Small intestine (tissue), 7 donors: ENCODE measurements at regions not wholly inside any gene's neighbourhood (a gene's known extent, or its start where the extent isn't known, plus 50 kb on each side); places are given as distances from the start of the nearest gene placed in this dataset.
A peak's percentile ranks its signal among the peaks of the same experiment; 100 is the strongest.

Source experiments
- DNase-seq, 2 donors: peaks; one replicate each; pipeline versions ENCODE4 v3.0.0 to v3.0.0-alpha.2; 2013
- FAIRE-seq: peaks from 2 replicates; lab custom pipeline; 2012; peaks lifted over from hg19 to GRCh38; lab: Jason Lieb, UNC
- H3K27ac ChIP-seq, 3 donors: one replicate each; pipeline ENCODE4 v1.5.1; 2013; ENCODE audit warnings: low read length in 2 of 3, mild to moderate bottlenecking in 2 of 3, control low read depth in 1 of 3, inconsistent platforms in 1 of 3, low read depth in 1 of 3, moderate library complexity in 1 of 3
- H3K27me3 ChIP-seq, 3 donors: one replicate each; pipeline ENCODE4 v1.6.1; 2013; ENCODE audit warnings: low read length in 3 of 3, inconsistent platforms in 1 of 3; ENCODE audit not compliant: control insufficient read depth in 3 of 3, insufficient read depth in 3 of 3
- H3K36me3 ChIP-seq, 3 donors: one replicate each; pipeline ENCODE4 v1.6.1; 2013; ENCODE audit warnings: low read length in 3 of 3, inconsistent platforms in 1 of 3, low read depth in 1 of 3, mild to moderate bottlenecking in 1 of 3, moderate library complexity in 1 of 3; ENCODE audit not compliant: control insufficient read depth in 3 of 3, insufficient read depth in 2 of 3
- H3K4me1 ChIP-seq, 3 donors: one replicate each; pipeline ENCODE4 v1.6.1; 2013; ENCODE audit warnings: low read length in 2 of 3, inconsistent platforms in 1 of 3, low read depth in 1 of 3, mild to moderate bottlenecking in 1 of 3, moderate library complexity in 1 of 3; ENCODE audit not compliant: control insufficient read depth in 3 of 3, insufficient read depth in 2 of 3
- H3K4me3 ChIP-seq, 3 donors: one replicate each; pipeline ENCODE4 v1.5.1; 2013; ENCODE audit warnings: low read length in 3 of 3, control low read depth in 1 of 3, inconsistent platforms in 1 of 3, low read depth in 1 of 3, mild to moderate bottlenecking in 1 of 3, moderate library complexity in 1 of 3
- H3K9me3 ChIP-seq, 2 donors: one replicate each; pipeline ENCODE4 v1.6.1; 2013; ENCODE audit warnings: low read depth in 1 of 2, low read length in 1 of 2; ENCODE audit not compliant: control insufficient read depth in 2 of 2, insufficient read depth in 1 of 2
- WGBS, 3 donors: extraction: QIAGEN DNeasy Blood & Tissue Kit; methylation state at CpG; one replicate each; pipeline ENCODE4 v1.1.7; 2013; 5-methylcytosine and 5-hydroxymethylcytosine counted together
- donor health status: healthy with polysubstance abuse.
- donor health status: control.
- donor health status: control.
- donor health status: Bipolar disorder and iron deficiency.
- donor health status: healthy.

DNA sequence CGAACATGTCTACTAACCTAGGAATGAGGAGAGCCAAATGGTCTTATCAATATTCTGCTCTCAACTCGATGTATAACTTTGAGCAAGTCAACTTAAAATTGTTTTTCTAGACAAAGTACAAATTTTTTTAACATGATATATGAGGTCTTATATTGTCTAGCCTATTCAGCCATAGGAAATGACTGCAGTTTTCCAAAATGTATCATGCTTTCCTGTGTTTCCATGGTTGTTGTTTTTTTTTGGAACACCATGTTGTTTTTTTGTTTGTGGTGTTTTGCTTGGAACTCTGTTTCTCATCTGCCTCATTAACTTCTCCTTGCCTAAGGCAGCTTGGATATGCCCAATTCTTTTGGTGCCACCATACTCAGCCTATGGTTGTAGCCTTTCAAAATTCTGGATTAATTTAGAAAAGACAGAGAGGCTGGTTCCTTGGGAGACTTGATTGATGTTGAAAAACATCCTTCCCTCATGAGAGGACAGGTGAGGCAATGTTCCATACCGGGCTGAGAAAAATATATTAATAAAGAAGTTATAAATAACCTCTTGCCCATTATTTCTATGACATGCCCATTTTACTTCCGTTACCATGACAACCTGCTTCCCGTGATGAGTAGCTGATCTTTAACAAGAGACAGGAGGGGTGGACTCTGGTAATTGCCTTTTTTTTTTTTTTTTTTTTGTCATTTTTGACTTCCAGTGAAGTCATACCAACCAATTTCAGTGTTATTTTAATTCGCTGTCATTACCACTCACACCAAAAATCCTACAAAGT is 687.9 kb upstream of the GRM7 start:
- Histone ChIP-seq H3K9me3 (no peaks in the 10 kb centered on the region), H3K4me3 (no peak overlapping the region), H3K36me3 (no peaks in the 10 kb centered on the region), H3K4me1 (no peaks in the 10 kb centered on the region), H3K27ac (no peak overlapping the region), H3K27me3 (no peaks in the 10 kb centered on the region)
- WGBS, 3 donors = 68 to 79% (median 75%) methylated on average over 6 of the region's 6 CpGs
- DNase-seq (no peak), FAIRE-seq (no peak)

DNA sequence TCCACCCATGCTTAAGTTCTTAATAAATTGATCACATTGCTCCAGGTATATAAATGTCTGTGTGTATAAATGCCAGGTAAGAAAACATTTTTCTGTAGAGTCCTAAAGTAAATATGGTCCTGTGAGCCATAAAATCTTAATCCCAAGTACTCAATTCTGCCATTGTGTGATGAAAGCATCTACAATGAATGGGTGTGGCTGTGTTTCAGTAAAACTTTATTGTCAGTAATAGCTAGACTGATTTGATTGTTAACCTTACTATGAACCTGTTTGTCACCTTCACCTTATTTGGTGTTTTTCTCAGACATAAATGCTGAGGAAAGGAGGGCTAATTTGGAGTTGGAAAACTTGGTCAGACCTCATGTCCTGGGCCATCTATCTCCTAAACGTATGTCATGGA is 683.5 kb upstream of the GRM7 start:
- FAIRE-seq = no peak
- no peaks in the 10 kb centered on the region for H3K36me3 ChIP-seq
- no peaks in the 10 kb centered on the region for H3K4me1 ChIP-seq
- H3K27me3 ChIP-seq = no peaks in the 10 kb centered on the region
- H3K27ac ChIP-seq = no peak overlapping the region
- no peak overlapping the region for H3K4me3 ChIP-seq
- no peaks in the 10 kb centered on the region for H3K9me3 ChIP-seq
- 62 to 81% (median 78%) methylated on average over 1 of the region's 1 CpG for WGBS, 3 donors
- DNase-seq = no peak

DNA sequence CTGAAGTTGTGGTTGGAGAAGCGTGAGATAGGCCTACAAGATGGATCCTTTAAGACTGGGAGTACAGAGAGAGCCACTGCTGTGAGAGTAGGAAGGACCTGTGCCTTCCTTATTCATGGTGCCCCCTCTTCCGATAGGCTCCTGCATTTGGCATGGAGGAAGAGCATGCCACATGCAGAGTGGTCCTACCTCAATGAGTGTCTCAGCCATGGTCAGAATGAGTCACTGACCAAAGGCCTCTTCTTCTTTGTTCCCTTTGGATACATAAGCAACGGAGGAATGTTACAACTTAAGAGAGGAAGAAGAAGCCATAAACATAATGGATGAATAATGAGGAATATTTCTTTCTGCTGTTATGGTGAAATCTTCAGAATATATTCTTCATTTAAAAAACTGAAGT is 681.2 kb upstream of the GRM7 start:
- H3K4me1 ChIP-seq = no peaks in the 10 kb centered on the region
- no peaks in the 10 kb centered on the region for H3K36me3 ChIP-seq
- H3K4me3 ChIP-seq = no peak overlapping the region
- H3K27ac ChIP-seq = no peak overlapping the region
- DNase-seq (no peak), FAIRE-seq (no peak)
- no peaks in the 10 kb centered on the region for H3K9me3 ChIP-seq
- 81 to 82% (median 81%) methylated on average over 3 of the region's 3 CpGs for WGBS, 3 donors
- H3K27me3 ChIP-seq = no peaks in the 10 kb centered on the region

DNA sequence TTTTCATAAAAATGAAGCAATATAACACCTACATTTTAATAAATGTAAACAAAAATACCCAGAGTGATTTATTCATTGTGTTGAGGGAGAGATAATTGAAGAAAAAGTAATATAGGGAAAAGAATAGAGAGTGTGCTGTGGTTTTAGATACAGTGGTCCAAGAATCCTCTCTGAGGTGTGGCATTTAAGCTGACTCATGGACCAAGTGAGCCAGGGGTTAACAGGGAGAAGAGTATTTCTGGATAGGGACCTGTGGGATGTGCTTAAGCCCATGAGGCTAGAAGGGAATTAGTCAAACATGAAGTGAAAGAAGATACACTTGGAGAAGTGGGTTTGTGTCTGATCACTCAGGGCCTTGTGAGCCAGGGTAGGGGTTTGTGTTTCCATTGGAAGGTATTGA is 680.7 kb upstream of the GRM7 start:
- Histone ChIP-seq H3K4me3 (no peak overlapping the region), H3K4me1 (no peaks in the 10 kb centered on the region), H3K9me3 (no peaks in the 10 kb centered on the region), H3K27me3 (no peaks in the 10 kb centered on the region), H3K27ac (no peak overlapping the region), H3K36me3 (no peaks in the 10 kb centered on the region)
- no peak for DNase-seq
- no peak for FAIRE-seq

- no peaks in the 10 kb centered on the region for H3K27me3 ChIP-seq
- H3K36me3 ChIP-seq = no peaks in the 10 kb centered on the region
- DNase-seq (no peak), FAIRE-seq (no peak)
- 60 to 73% (median 62%) methylated on average over 5 of the region's 5 CpGs for WGBS, 3 donors
- no peak overlapping the region for H3K27ac ChIP-seq
- H3K9me3 ChIP-seq = no peaks in the 10 kb centered on the region
- no peaks in the 10 kb centered on the region for H3K4me1 ChIP-seq
- no peak overlapping the region for H3K4me3 ChIP-seq
Measured at GRCh38 chr3:6182476-6182875, 678.4 kb upstream of the GRM7 start.

- Histone ChIP-seq H3K27ac (no peak overlapping the region), H3K4me1 (no peaks in the 10 kb centered on the region), H3K9me3 (no peaks in the 10 kb centered on the region), H3K36me3 (no peaks in the 10 kb centered on the region), H3K4me3 (no peak overlapping the region), H3K27me3 (no peaks in the 10 kb centered on the region)
- WGBS, 3 donors = 46 to 68% (median 55%) methylated on average over 2 of the region's 2 CpGs
- FAIRE-seq (no peak), DNase-seq (no peak)
Measured at GRCh38 chr3:6182909-6183308, 678.0 kb upstream of the GRM7 start.

- no peak for FAIRE-seq
- Histone ChIP-seq H3K4me3 (no peak overlapping the region), H3K4me1 (no peaks in the 10 kb centered on the region), H3K27me3 (no peaks in the 10 kb centered on the region), H3K36me3 (no peaks in the 10 kb centered on the region), H3K27ac (no peak overlapping the region), H3K9me3 (no peaks in the 10 kb centered on the region)
- DNase-seq = no peak
- 88 to 96% (median 91%) methylated on average over 1 of the region's 1 CpG for WGBS, 3 donors
Measured at GRCh38 chr3:6189384-6189783, 671.5 kb upstream of the GRM7 start.

- no peak overlapping the region for H3K4me3 ChIP-seq
- H3K27me3 ChIP-seq = no peaks in the 10 kb centered on the region
- no peaks in the 10 kb centered on the region for H3K36me3 ChIP-seq
- FAIRE-seq (no peak), DNase-seq (peak in 1 of 2 donors; percentile 3)
- H3K4me1 ChIP-seq = no peaks in the 10 kb centered on the region
- 5 to 47% (median 22%) methylated on average over 1 of the region's 1 CpG for WGBS, 3 donors
- peaks cover 0 to 2% of the 10 kb centered on the region in 2 donors for H3K9me3 ChIP-seq
- no peak overlapping the region for H3K27ac ChIP-seq
Measured at GRCh38 chr3:6204891-6205290, 656.0 kb upstream of the GRM7 start.
